Activated CD4-positive, CD25-positive, alpha-beta regulatory T cell (primary cell): ENCODE measurements at regions not wholly inside any gene's neighbourhood (a gene's known extent, or its start where the extent isn't known, plus 50 kb on each side); places are given as distances from the start of the nearest gene placed in this dataset.

ENCODE experiments used
- DNase-seq, 4 experiments: peaks; one replicate each; lab custom pipeline; 2025; lab: John Stamatoyannopoulos, UW

DNA sequence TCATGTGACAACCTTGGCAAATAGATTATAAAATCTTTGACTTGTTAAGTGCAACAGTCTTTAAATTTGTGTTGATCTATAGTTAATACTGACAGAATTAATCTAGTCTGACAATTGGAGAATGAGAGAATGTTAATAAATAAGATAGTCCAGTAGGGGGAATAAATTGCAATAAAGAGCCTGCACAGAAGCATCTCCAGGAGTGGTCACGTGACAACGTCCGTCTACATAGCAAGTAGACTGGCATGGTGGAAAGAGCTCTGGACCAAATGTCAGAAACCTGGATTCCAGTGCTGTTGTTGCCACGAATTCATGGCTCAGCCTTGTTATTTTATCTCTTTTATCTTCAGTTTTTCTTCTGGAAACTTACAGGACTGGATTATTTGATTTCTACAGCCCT lies 436.5 kb downstream of the RAB28 start:
- DNase-seq = no peak

DNA sequence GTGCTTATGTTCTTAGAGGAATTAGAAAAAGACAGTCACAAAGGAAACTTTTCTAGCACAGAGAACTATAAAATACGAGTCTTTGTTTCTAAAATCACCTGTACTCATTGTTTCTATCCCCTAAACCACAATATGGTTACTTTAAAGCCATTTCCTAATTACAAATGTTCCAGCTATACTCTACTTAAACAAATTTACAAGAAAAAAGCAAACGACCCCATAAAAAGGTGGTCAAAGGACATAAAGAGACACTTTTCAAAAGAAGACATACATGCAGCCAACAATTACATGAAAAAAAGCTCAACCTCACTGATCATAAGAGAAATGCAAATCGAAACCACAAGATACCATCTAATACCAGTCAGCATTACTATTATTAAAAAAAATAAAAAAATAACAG lies 447.3 kb downstream of the RAB28 start:
- no peak for DNase-seq

DNA sequence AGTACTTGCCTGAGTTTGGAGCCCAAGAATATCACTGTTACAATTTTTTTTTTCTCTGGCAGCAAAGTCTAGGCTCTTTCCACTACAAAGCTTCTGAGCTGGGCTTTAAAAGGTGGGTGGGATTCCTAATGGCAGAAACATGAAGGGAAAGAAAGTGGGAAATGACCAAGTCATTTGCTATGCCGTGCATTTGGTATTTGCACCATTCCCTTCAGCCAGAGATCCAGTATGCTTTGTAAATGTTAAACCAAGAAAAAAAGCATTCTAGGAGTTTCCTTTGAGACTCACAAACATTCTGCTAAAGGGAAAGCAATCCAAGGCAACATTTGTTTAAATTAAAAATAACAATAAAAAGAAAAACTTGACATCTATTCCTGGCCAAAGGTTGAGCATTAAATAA lies 451.2 kb downstream of the RAB28 start:
- no peak for DNase-seq

GRCh38 chr4:13024147-13025105 lies 459.7 kb downstream of the RAB28 start:
- DNase-seq = no peak

GRCh38 chr4:13007802-13008470 lies 476.2 kb downstream of the RAB28 start:
- no peak for DNase-seq

DNA sequence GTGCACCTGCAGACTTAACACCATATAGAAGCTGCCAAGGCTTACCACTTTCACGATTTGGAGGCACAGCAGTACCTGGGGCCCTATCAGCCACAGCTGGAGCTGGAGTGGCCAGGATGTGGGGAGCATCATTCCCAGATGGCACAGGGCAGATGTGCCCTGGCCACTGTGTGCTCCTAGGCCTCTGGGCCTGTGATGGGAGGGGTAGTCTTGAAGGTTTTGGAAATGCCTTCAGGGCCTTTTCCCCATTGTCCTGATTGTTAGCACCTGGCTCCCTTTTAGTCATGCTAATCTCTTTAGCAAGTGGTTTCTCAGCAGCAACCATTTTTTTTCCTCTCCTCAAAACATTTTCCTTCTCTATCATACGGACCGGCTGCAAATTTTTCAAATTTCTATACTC lies 490.2 kb downstream of the RAB28 start:
- no peak for DNase-seq

- DNase-seq = no peak
Observed at GRCh38 chr4:12987284-12987683, 496.9 kb downstream of the RAB28 start.

- DNase-seq = no peak
Observed at GRCh38 chr4:12979797-12980196, 504.3 kb downstream of the RAB28 start.

- DNase-seq = no peak
Observed at GRCh38 chr4:12978310-12978709, 505.8 kb downstream of the RAB28 start.

GRCh38 chr4:12975511-12975910 lies 508.6 kb downstream of the RAB28 start:
- DNase-seq = no peak

- DNase-seq = no peak
Observed at GRCh38 chr4:12973522-12973921, 510.6 kb downstream of the RAB28 start.

GRCh38 chr4:12968345-12968744 lies 515.8 kb downstream of the RAB28 start:
- no peak for DNase-seq

- no peak for DNase-seq
Observed at GRCh38 chr4:12966726-12967125, 517.4 kb downstream of the RAB28 start.

GRCh38 chr4:12965334-12965733 lies 518.8 kb downstream of the RAB28 start:
- no peak for DNase-seq

- DNase-seq = no peak
Observed at GRCh38 chr4:12963912-12964311, 520.2 kb downstream of the RAB28 start.

GRCh38 chr4:12963291-12963690 lies 520.8 kb downstream of the RAB28 start:
- no peak for DNase-seq

- no peak for DNase-seq
Observed at GRCh38 chr4:12961713-12962112, 522.4 kb downstream of the RAB28 start.

- DNase-seq = no peak
Observed at GRCh38 chr4:12958436-12958835, 525.7 kb downstream of the RAB28 start.

DNA sequence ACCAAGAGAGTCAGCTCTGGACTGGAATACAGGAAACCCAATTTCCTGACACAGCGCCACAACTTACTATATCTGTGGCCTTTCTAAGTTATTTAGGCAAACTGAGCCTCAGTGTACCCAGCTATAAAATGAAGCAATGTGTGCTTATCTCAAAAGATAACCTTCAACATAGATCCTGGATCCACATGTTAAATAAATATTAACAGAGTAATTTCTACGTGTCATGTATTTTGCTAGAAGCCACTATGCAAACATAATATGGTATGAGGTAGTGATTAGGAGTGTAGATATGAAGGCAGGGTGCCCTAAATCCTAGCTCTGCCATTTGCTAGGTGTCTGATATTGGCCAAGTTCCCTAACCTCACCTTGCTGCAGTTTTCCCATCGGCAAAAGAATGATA lies 527.0 kb downstream of the RAB28 start:
- DNase-seq = no peak

DNA sequence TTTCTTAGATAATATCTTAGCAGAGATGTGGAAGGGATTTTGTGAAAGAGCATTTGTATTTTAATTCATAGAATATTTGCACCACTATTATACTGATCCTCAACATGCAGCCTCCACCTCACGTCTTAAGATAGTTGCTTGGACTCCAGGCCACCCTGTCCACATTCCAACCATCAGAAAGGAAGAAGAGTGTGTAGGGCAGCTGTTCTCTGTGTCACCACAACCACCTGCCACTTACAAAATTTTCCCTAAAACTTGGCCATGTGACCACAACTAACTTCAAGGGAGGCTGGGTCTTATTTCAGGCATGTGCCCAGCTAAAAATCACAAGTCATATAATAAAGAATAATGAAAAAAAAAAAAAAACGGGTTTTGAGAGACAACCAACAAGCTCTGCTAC lies 528.1 kb downstream of the RAB28 start:
- no peak for DNase-seq

DNA sequence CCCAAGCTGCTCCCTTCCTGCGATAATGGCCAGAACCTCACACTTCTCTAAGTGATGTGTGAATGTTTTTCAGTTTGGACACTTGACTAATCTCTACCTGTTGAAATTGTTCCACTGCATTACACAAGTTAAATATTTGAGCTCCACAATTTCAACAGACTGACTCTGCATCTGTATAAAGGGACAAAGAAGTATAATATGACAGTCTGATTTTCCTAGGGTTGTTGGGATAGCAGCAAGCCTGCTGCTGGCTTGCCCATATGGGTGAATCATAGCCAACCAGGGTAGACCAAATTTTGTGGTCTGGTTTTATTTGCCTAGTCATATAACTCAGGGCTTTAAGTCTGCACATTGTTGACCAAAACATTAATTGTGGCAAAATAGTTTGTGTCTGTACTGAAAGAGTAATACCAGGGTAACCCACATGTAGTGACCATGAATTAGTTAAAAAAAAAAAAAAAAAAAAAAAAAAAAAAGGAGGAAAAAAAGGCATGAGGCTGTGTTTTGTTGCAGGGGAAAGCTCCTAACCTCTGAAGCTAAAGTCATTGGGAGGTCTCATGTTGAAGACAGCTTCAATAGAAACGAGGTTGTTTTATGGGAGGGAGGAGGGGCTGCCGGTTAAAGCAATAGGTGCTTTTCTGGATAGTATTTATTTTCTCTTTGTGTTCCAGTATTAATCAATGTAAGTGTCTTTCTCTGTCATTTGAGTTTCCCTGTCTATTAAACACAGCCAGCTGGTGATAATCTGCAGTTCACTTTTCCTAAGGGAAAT lies 534.2 kb downstream of the RAB28 start:
- no peak for DNase-seq

- no peak for DNase-seq
Observed at GRCh38 chr4:12943069-12943468, 541.1 kb downstream of the RAB28 start.
